HEK293 (cell line): ENCODE measurements at regions not wholly inside any gene's neighbourhood (a gene's known extent, or its start where the extent isn't known, plus 50 kb on each side); places are given as distances from the start of the nearest gene placed in this dataset.

Experiments
- CTCF ChIA-PET: fragments of 350-600 bp; formaldehyde crosslinking; extraction: SDS; loops from one replicate; lab custom pipeline; 2021; ENCODE audit warnings: antibody characterized with exemption; lab: Yijun Ruan, JAX
- POLR2A ChIA-PET: fragments of 300-600 bp; formaldehyde crosslinking; extraction: SDS; loops from one replicate; lab custom pipeline; 2020; ENCODE audit warnings: antibody characterized with exemption, inconsistent platforms; lab: Yijun Ruan, JAX
- H3K27ac ChIP-seq: fragments of 200-500 bp; sonication (Bioruptor generic); 2 replicates; pipeline ENCODE4 v1.5.1; 2014; ENCODE audit warnings: low read depth, low read length, control low read depth, inconsistent platforms; ENCODE audit errors: extremely low read depth
- H3K36me3 ChIP-seq, 2 experiments: fragments of 200-500 bp in 1 of 2; sonication (Bioruptor generic) in 1 of 2; 1 replicate in 1 of 2; 2 replicates in 1 of 2; pipeline ENCODE4 v1.5.1; 2014 to 2017; ENCODE audit warnings: inconsistent platforms in 2 of 2, low read length in 2 of 2; ENCODE audit not compliant: control insufficient read depth in 2 of 2, insufficient read depth in 1 of 2
- H3K4me1 ChIP-seq: fragments of 200-500 bp; sonication (Bioruptor generic); 2 replicates; pipeline ENCODE4 v1.5.1; 2014; ENCODE audit warnings: mild to moderate bottlenecking, low read length, inconsistent platforms; ENCODE audit not compliant: control insufficient read depth, insufficient read depth
- H3K4me3 ChIP-seq: 2 replicates; pipeline ENCODE4 v1.5.1; 2011; ENCODE audit warnings: low read depth, mild to moderate bottlenecking, control low read depth, low read length, moderate library complexity
- H3K9me3 ChIP-seq: fragments of 200-500 bp; sonication (Bioruptor generic); 2 replicates; pipeline ENCODE4 v1.5.1; 2014; ENCODE audit warnings: low read depth, low read length, inconsistent platforms; ENCODE audit not compliant: control insufficient read depth, insufficient read depth
- GLIS1 ChIP-seq: fragments of 450-650 bp; formaldehyde crosslinking; IDR thresholded peaks from 2 replicates; pipeline ENCODE4 v1.5.1; 2016; ENCODE audit warnings: missing biosample characterization, missing genetic modification characterization
- PRDM6 ChIP-seq: fragments of 450-650 bp; formaldehyde crosslinking; IDR thresholded peaks from 2 replicates; pipeline ENCODE4 v1.5.1; 2017; ENCODE audit warnings: missing biosample characterization, missing genetic modification characterization
- REPIN1 ChIP-seq: fragments of 450-650 bp; formaldehyde crosslinking; IDR thresholded peaks from 2 replicates; pipeline ENCODE4 v1.5.1; 2017; ENCODE audit warnings: missing biosample characterization, missing genetic modification characterization, low read depth
- TCF7L2 ChIP-seq: IDR thresholded peaks from 2 replicates; pipeline ENCODE4 v1.6.1; 2011; ENCODE audit warnings: low read depth, mild to moderate bottlenecking, inconsistent platforms, low read length, moderate library complexity, borderline replicate concordance
- ZFP69B ChIP-seq: fragments of 450-650 bp; formaldehyde crosslinking; IDR thresholded peaks from 2 replicates; pipeline ENCODE4 v1.5.1; 2016; ENCODE audit warnings: missing biosample characterization, missing genetic modification characterization
- ZNF132 ChIP-seq: fragments of 450-650 bp; formaldehyde crosslinking; IDR thresholded peaks from 2 replicates; pipeline ENCODE4 v1.5.1; 2017; ENCODE audit warnings: missing biosample characterization, missing genetic modification characterization, borderline replicate concordance
- ZNF146 ChIP-seq: fragments of 450-650 bp; formaldehyde crosslinking; IDR thresholded peaks from 2 replicates; pipeline ENCODE4 v1.5.1; 2016; ENCODE audit warnings: missing biosample characterization, missing genetic modification characterization
- ZNF148 ChIP-seq: fragments of 450-650 bp; formaldehyde crosslinking; IDR thresholded peaks from 2 replicates; pipeline ENCODE4 v1.5.0; 2017; ENCODE audit warnings: missing biosample characterization, missing genetic modification characterization, borderline replicate concordance
- ZNF175 ChIP-seq: fragments of 450-650 bp; formaldehyde crosslinking; IDR thresholded peaks from 2 replicates; pipeline ENCODE4 v1.5.1; 2016; ENCODE audit warnings: missing biosample characterization, missing genetic modification characterization
- ZNF426 ChIP-seq: fragments of 450-650 bp; formaldehyde crosslinking; IDR thresholded peaks from 2 replicates; pipeline ENCODE4 v1.5.1; 2017; ENCODE audit warnings: missing biosample characterization, missing genetic modification characterization, mild to moderate bottlenecking, inconsistent platforms, moderate library complexity
- ZNF449 ChIP-seq: fragments of 450-650 bp; formaldehyde crosslinking; IDR thresholded peaks from 2 replicates; pipeline ENCODE4 v1.5.1; 2017; ENCODE audit warnings: missing biosample characterization, mild to moderate bottlenecking, missing genetic modification characterization, moderate library complexity
- ZNF555 ChIP-seq: fragments of 450-650 bp; formaldehyde crosslinking; conservative IDR thresholded peaks from 2 replicates; pipeline ENCODE4 v1.5.1; 2017; ENCODE audit warnings: missing biosample characterization, mild to moderate bottlenecking, missing genetic modification characterization, inconsistent platforms
- ZNF830 ChIP-seq: fragments of 450-650 bp; IDR thresholded peaks from 2 replicates; pipeline ENCODE4 v1.5.0; 2018; ENCODE audit warnings: missing biosample characterization, missing genetic modification characterization, low read depth, mild to moderate bottlenecking, moderate library complexity

GRCh38 chr1:233444484-233444883 lies 117.0 kb downstream of the MAP3K21 start:
- Histone ChIP-seq H3K4me3 (no peak overlapping the region), H3K36me3 (no peaks in the 10 kb centered on the region), H3K27ac (no peak overlapping the region), H3K4me1 (no peaks in the 10 kb centered on the region), H3K9me3 (no peaks in the 10 kb centered on the region)
- ChIA-PET CTCF (interaction anchor here (0.8 to 1.3 kb wide), 4 partner anchors 51 to 736 kb away, joined by 3 to 4 read pairs (median 3); partner anchors contain the start of gene SLC35F3), POLR2A (no interaction called here)
- TF ChIP-seq ZNF146 (tag by site-specific recombination), result peak; percentile 72; the same call in 1 of the 2 replicates
- TF ChIP-seq ZNF132 (tag by site-specific recombination), result no peak
- TF ChIP-seq ZFP69B, result no peak
- TF ChIP-seq ZNF555 (tag by site-specific recombination), result no peak

- Histone ChIP-seq H3K36me3 (no peaks in the 10 kb centered on the region), H3K27ac (no peak overlapping the region), H3K9me3 (no peaks in the 10 kb centered on the region), H3K4me3 (no peak overlapping the region), H3K4me1 (no peaks in the 10 kb centered on the region)
- ChIA-PET CTCF (interaction anchor here (0.6 to 1.2 kb wide), 4 partner anchors 52 to 1160 kb away, joined by 3 to 5 read pairs (median 3); no protein-coding TSS in a partner anchor), POLR2A (no interaction called here)
- TF ChIP-seq TCF7L2 (no peak), ZNF830 (tag by site-specific recombination) (no peak)
Observed at GRCh38 chr1:233445737-233446136, 118.2 kb downstream of the MAP3K21 start.

GRCh38 chr1:233446935-233447334 lies 119.4 kb downstream of the MAP3K21 start:
- ChIA-PET CTCF (interaction anchor here (1.0 kb wide), 1 partner anchor 116 kb away, joined by 4 read pairs; no protein-coding TSS in a partner anchor), POLR2A (no interaction called here)
- H3K36me3 ChIP-seq, result no peaks in the 10 kb centered on the region
- H3K4me1 ChIP-seq, result no peaks in the 10 kb centered on the region
- no peaks in the 10 kb centered on the region for H3K9me3 ChIP-seq
- H3K4me3 ChIP-seq, result no peak overlapping the region
- H3K27ac ChIP-seq, result no peak overlapping the region
- TF ChIP-seq ZNF148, result 0 out of 2 replicates have a peak, but pooled peaks have one; percentile 21
- no peak for TF ChIP-seq ZNF426 (tag by site-specific recombination)
- TF ChIP-seq ZNF449 (tag by site-specific recombination), result no peak
- TF ChIP-seq ZNF175, result no peak

- POLR2A ChIA-PET, result no interaction called here
- H3K4me1 ChIP-seq, result no peaks in the 10 kb centered on the region
- H3K27ac ChIP-seq, result no peak overlapping the region
- H3K36me3 ChIP-seq, result no peaks in the 10 kb centered on the region
- H3K4me3 ChIP-seq, result no peak overlapping the region
- CTCF ChIA-PET, result interaction anchor here (0.6 to 1.0 kb wide), 3 partner anchors 115 to 456 kb away, joined by 3 to 4 read pairs (median 4); partner anchors contain the start of gene SLC35F3
- TF ChIP-seq REPIN1 (tag by site-specific recombination) (no peak), GLIS1 (tag by site-specific recombination) (peak; percentile 83), PRDM6 (tag by site-specific recombination) (peak; percentile 87)
- H3K9me3 ChIP-seq, result no peaks in the 10 kb centered on the region
Observed at GRCh38 chr1:233448109-233448689, 120.7 kb downstream of the MAP3K21 start.
